ENCODE measurements at regions not wholly inside any gene's neighbourhood (a gene's known extent, or its start where the extent isn't known, plus 50 kb on each side); places are given as distances from the start of the nearest gene placed in this dataset.
"Not testable (repeated sequence)": the region's sequence is repeated elsewhere in the genome, so short reads cannot be mapped to it uniquely, and the experiment has no call there.

DNA sequence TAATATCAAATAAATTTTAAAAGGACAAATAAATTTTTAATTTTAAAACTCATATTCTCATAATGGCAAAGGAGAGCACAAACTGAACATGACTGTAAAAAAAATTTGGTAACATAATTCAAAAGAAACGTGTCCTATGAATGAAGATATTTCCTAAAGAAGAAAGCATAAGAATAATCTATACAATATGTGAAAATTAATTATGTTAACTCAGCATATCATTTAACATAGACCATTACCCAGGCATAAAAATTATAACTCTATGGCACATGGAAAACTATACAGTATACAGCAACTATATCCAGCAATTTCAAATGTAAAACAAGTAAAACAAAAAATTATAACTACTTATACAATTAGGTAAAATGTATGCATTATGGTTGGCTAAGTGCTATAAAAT lies 288.1 kb downstream of the SUCLG1 start:
- Histone ChIP-seq H3K27me3 (ENCODE audit: low read depth) (no peaks in the 10 kb centered on the region), H3K4me3 (no peak overlapping the region), H3K27ac (no peak overlapping the region), H3K36me3 (no peaks in the 10 kb centered on the region), H3K4me1 (no peaks in the 10 kb centered on the region), H3K9me3 (no peaks in the 10 kb centered on the region)
- TF ChIP-seq, protein P1, sequence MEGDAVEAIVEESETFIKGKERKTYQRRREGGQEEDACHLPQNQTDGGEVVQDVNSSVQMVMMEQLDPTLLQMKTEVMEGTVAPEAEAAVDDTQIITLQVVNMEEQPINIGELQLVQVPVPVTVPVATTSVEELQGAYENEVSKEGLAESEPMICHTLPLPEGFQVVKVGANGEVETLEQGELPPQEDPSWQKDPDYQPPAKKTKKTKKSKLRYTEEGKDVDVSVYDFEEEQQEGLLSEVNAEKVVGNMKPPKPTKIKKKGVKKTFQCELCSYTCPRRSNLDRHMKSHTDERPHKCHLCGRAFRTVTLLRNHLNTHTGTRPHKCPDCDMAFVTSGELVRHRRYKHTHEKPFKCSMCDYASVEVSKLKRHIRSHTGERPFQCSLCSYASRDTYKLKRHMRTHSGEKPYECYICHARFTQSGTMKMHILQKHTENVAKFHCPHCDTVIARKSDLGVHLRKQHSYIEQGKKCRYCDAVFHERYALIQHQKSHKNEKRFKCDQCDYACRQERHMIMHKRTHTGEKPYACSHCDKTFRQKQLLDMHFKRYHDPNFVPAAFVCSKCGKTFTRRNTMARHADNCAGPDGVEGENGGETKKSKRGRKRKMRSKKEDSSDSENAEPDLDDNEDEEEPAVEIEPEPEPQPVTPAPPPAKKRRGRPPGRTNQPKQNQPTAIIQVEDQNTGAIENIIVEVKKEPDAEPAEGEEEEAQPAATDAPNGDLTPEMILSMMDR (IDR thresholded peaks at IDR 0.05), result no peak
- ATAC-seq (no peak), DNase-seq (no peak)
- intact Hi-C loops (cut with DNase I), result no loop called here

DNA sequence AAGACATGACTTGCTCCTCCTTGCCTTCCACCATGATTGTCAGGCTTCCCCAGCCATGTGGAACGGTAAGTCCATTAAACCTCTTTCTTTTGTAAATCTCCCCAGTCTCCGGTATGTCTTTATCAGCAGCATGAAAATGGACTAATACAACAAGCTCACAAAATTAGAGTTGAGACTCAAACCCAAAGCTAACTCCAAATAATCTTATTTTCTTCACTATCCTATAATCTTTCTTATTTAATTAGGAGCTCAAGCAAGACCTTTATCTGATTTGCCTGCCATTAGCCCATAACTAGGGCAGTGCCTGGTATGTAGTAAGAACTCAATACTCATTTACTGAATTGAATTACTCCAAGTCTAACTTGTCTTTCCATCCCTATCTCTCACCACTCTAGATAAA lies 289.2 kb downstream of the SUCLG1 start:
- Histone ChIP-seq H3K27me3 (ENCODE audit: low read depth) (no peaks in the 10 kb centered on the region), H3K9me3 (no peaks in the 10 kb centered on the region)

DNA sequence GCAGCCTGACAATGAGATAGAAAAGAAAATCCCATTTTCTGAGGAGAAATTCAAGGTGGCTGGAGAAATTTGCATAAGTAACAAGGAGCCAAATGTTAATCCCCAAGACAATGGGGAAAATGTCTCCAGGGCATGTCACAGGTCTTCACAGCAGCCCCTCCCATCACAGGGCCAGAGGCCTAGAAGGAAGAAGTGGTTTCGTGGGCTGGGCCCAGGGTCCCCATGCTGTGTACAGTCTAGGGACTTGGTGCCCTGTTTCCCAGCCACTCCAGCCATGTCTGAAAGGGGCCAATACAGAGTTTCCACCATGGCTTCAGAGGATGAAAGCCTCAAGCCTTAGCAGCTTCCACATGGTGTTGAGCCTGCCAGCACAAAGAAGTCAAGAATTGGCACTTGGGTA lies 290.5 kb downstream of the SUCLG1 start:
- H3K4me1 ChIP-seq; H3K27me3 ChIP-seq (ENCODE audit: low read depth); DNase-seq; H3K27ac ChIP-seq; H3K9me3 ChIP-seq; H3K36me3 ChIP-seq; intact Hi-C loops (cut with DNase I); ATAC-seq; H3K4me3 ChIP-seq: not testable (repeated sequence)

More for the DNA sequence above, 289.2 kb downstream of the SUCLG1 start:
- TF ChIP-seq, protein P1 (IDR thresholded peaks at IDR 0.05), result no peak
- Histone ChIP-seq H3K36me3 (no peaks in the 10 kb centered on the region), H3K4me1 (no peaks in the 10 kb centered on the region), H3K27ac (no peak overlapping the region), H3K4me3 (no peak overlapping the region)
- DNase-seq (no peak), ATAC-seq (no peak)
- intact Hi-C loops (cut with DNase I), result no loop called here

DNA sequence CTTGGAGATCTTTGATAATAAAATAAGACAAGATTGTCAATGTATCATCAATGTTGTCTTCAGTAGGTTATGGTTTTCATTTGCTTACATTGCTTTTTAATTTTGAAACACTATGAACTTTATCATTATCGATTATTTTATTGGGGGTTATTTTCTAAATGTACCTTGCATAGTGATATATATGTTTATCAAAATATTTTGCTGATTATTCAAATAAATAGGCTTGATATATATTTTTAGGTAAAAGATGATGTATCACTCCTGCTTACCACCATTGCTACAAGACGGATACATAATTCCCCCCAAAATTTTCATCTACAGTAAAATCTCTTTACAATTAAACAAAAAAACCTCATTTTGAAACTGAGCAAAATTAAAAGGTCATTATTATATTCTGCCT lies 293.8 kb downstream of the SUCLG1 start:
- DNase-seq, result no peak
- no peak for ATAC-seq
- Histone ChIP-seq H3K9me3 (no peaks in the 10 kb centered on the region), H3K4me1 (no peaks in the 10 kb centered on the region), H3K36me3 (no peaks in the 10 kb centered on the region), H3K27ac (no peak overlapping the region), H3K27me3 (ENCODE audit: low read depth) (no peaks in the 10 kb centered on the region), H3K4me3 (no peak overlapping the region)
- intact Hi-C loops (cut with DNase I), result no loop called here
- TF ChIP-seq, protein P1 (IDR thresholded peaks at IDR 0.05), result no peak

DNA sequence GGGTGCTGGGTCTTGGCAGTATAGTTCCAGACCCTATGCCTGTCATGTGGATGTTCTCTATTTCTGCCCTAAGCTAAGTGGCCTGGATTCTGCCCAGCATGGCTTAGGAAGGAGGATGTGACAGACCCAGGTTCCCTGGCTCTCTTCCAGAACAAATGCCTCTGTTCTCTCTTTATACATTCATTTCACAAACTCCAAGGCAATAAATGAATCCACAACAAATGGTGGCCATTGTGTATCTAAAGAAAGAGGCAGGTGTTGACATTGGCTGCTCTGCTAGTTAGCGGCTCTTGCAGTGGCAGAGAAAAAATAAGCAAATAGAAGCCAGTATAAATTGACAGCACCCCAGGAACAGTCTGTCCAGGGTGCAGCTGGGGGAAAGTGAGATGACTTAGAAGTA lies 298.6 kb downstream of the SUCLG1 start:
- Histone ChIP-seq H3K27me3 (ENCODE audit: low read depth) (no peaks in the 10 kb centered on the region), H3K9me3 (no peaks in the 10 kb centered on the region), H3K36me3 (no peaks in the 10 kb centered on the region), H3K4me3 (no peak overlapping the region), H3K27ac (no peak overlapping the region), H3K4me1 (no peaks in the 10 kb centered on the region)
- DNase-seq (no peak), ATAC-seq (no peak)
- intact Hi-C loops (cut with DNase I), result no loop called here
- TF ChIP-seq, protein P1 (IDR thresholded peaks at IDR 0.05), result no peak

DNA sequence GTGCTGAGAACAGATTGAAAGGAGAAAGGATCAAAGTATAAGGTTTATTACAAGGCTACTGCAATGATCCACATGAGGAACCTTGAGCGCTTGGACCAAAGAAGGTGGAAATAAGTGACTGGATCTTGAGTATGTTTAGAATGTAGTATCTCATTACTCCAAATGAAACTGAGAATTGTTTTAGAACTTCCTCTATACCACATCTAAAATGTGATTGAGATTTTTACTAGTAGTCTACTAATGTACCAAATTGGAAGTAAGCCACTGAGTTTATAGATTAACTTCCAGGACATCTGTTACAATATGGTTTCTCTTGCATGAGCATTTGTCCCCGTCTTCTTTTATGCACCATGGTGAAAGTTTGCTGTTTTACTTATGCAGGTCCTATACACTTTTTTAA lies 300.5 kb downstream of the SUCLG1 start:
- TF ChIP-seq, protein P1 (IDR thresholded peaks at IDR 0.05), result no peak
- no peaks in the 10 kb centered on the region for H3K9me3 ChIP-seq
- H3K4me1 ChIP-seq, result no peaks in the 10 kb centered on the region
- no peak for ATAC-seq
- H3K27ac ChIP-seq, result no peak overlapping the region
- intact Hi-C loops (cut with DNase I), result no loop called here
- no peaks in the 10 kb centered on the region for H3K27me3 ChIP-seq (ENCODE audit: low read depth)
- no peak overlapping the region for H3K4me3 ChIP-seq
- no peaks in the 10 kb centered on the region for H3K36me3 ChIP-seq
- no peak for DNase-seq
